Astrocyte of the cerebellum (primary cell): ENCODE measurements at regions not wholly inside any gene's neighbourhood (a gene's known extent, or its start where the extent isn't known, plus 50 kb on each side); places are given as distances from the start of the nearest gene placed in this dataset.

Experiments
- DNase-seq: peaks from one replicate; pipeline ENCODE4 v3.0.0-alpha.2; 2011; ENCODE audit warnings: low read depth
- H3K4me3 ChIP-seq: 2 replicates; pipeline ENCODE4 v1.5.1; 2011; ENCODE audit warnings: mild to moderate bottlenecking, low read depth, low read length, moderate library complexity
- CTCF ChIP-seq: IDR thresholded peaks from 2 replicates; pipeline ENCODE4 v1.5.1; 2012; ENCODE audit warnings: low read length, low read depth, moderate library complexity, mild to moderate bottlenecking; ENCODE audit errors: missing control alignments
- in situ Hi-C: cut with HindIII; loops from 2 replicates; pipeline ENCODE4 v1.10.0; 2017; ENCODE audit warnings: low sequenced_read_pairs

- DNase-seq: no peak
- no peak for TF ChIP-seq CTCF
- in situ Hi-C loops: no loop called here
- no peak overlapping the region for H3K4me3 ChIP-seq
Observed at GRCh38 chr1:110768605-110769004, 93.9 kb upstream of the KCNA3 start.

GRCh38 chr1:110766336-110766647, 91.6 kb upstream of the KCNA3 start:
- TF ChIP-seq CTCF: no peak
- DNase-seq: no peak
- H3K4me3 ChIP-seq: no peak overlapping the region
- in situ Hi-C loops: no loop called here

GRCh38 chr1:110765640-110766335, 91.0 kb upstream of the KCNA3 start:
- no peak overlapping the region for H3K4me3 ChIP-seq
- TF ChIP-seq CTCF: peak; percentile 75
- in situ Hi-C loops: no loop called here
- DNase-seq: peak; percentile 6

GRCh38 chr1:110763149-110763548, 88.4 kb upstream of the KCNA3 start:
- in situ Hi-C loops: no loop called here
- DNase-seq: no peak
- TF ChIP-seq CTCF: no peak
- no peak overlapping the region for H3K4me3 ChIP-seq

GRCh38 chr1:110760321-110760720, 85.6 kb upstream of the KCNA3 start:
- TF ChIP-seq CTCF: no peak
- in situ Hi-C loops: no loop called here
- no peak overlapping the region for H3K4me3 ChIP-seq
- DNase-seq: no peak

GRCh38 chr1:110756506-110756905, 81.8 kb upstream of the KCNA3 start:
- no peak overlapping the region for H3K4me3 ChIP-seq
- DNase-seq: no peak
- in situ Hi-C loops: no loop called here
- TF ChIP-seq CTCF: no peak
